ENCODE measurements at regions not wholly inside any gene's neighbourhood (a gene's known extent, or its start where the extent isn't known, plus 50 kb on each side); places are given as distances from the start of the nearest gene placed in this dataset.

DNA sequence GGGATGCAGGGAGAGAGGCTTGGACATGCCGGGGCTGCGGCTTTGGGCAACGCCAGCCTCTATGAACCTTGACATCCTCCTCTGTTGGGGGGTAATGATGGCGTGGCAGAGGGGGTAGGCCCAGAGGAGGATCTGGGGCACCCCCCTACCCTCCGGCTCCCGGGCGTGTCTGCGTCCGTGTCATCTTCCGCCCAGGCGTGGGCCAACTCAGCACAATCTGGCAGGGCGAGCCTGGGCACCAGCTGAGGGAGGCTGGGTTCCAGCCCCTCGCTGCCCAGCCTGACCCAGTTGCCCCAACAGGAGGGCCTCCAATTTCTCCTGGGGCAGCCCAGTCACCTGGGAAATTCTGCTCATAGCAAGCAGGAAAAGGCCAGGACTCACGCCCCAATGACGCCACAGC is 62.9 kb upstream of the IL17B start:
- H3K36me3 ChIP-seq = no peaks in the 10 kb centered on the region
- H3K9me3 ChIP-seq = no peaks in the 10 kb centered on the region
- no peaks in the 10 kb centered on the region for H3K27me3 ChIP-seq
- no peak for DNase-seq
- H3K4me3 ChIP-seq = no peak overlapping the region

DNA sequence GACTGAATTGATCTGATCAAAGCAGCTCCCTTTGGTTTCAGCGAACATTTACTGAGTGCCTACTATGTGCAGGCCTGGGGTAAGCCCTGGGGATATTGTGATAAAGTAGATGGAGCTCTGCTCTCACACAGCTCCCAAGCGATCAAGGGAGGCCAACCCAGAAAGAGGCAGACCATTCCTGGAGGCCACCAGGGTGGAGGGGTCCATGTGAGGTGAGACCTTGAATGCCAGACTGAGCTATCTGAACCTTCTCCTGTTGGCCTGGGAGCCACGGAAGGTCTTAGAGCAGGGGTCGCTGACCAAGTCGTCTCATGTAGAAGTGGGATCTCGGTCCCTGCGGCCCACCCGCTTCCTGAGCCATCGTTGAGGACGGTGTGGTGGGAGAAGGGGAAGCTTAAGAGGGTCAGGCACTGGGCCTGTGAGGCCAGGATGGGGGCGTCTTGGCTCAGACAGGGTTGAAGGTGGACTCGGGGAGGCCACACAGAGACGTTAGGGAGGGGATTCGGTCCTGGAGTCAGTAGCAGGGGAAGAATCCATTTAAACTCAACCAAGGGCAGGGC is 62.2 kb upstream of the IL17B start:
- H3K4me3 ChIP-seq = no peak overlapping the region
- no peaks in the 10 kb centered on the region for H3K27me3 ChIP-seq
- no peak for DNase-seq
- no peaks in the 10 kb centered on the region for H3K36me3 ChIP-seq
- H3K9me3 ChIP-seq = no peaks in the 10 kb centered on the region

DNA sequence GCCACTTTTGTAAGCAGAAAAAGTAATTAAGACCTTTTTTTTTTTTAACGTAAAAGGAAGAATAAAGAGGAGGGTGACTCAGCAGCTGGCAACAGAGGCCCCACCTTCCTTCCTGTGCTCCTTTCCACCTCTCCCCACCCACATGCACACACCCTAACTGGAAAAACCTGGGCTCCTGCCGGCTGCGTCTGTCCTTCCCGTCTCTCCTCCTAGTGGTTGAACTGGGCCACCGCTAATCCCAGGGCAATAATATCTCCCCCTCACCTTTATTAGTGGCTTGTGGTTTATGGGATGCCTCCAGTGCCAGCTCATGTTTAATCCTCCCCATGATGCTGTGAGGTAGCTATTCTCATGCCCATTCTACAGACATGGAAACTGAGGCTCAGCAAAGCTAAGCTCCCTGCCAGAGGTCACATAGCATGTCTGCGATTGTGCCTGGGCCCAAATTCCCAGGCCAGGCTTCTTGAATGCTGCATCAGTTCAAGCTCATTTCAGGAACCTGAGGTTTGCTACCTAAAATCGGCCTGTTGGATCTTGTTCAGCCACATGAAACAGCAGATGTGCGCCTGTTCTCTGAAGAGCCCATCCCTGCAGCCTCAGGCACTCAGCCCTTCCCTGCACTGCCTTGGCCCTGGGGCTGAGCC is 60.9 kb upstream of the IL17B start:
- DNase-seq = peak; percentile 59
- H3K4me3 ChIP-seq = no peak overlapping the region
- no peaks in the 10 kb centered on the region for H3K27me3 ChIP-seq
- H3K9me3 ChIP-seq = no peaks in the 10 kb centered on the region
- H3K36me3 ChIP-seq = no peaks in the 10 kb centered on the region

DNA sequence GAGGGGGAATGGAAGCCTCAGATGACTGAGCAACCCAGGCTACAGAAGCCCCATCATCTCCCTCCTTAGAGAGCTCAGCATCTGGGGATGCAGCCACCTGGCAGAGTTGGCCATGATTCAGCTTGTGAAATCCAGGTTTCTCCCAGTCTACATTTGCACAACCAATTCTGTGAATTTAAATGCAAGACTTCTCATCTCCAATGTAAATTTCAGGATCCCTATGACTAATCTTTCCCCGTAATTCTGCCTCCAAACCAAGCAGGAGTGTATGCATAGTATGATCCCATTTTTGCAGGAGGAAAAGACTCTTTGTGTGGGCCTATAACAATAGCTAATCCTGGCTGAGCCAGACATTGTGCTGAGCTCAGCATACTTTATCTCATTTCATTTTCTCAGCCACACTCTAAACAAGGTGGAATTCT is 59.6 kb upstream of the IL17B start:
- H3K36me3 ChIP-seq = no peaks in the 10 kb centered on the region
- no peak overlapping the region for H3K4me3 ChIP-seq
- no peaks in the 10 kb centered on the region for H3K27me3 ChIP-seq
- no peaks in the 10 kb centered on the region for H3K9me3 ChIP-seq
- DNase-seq = no peak

DNA sequence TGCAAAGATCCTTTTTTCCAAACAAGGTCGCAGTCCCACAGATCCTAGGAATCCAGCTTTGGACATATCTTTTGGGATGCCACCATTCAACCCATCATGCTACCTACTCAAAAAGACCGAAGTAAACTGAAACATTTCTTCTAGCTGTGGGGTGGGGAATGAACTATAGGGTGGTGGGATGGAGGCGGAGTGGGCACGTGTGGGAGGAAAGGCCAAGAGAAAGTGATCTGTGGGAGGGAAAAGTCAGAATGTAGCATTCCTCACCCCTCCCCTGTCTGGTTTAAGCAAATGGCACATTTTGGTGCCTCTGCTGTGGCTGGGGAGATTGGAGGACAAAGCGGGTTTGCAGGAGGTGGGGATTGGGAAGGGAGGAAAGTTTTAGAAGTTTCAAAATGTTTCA is 59.2 kb upstream of the IL17B start:
- Histone ChIP-seq H3K9me3 (no peaks in the 10 kb centered on the region), H3K36me3 (no peaks in the 10 kb centered on the region), H3K4me3 (no peak overlapping the region), H3K27me3 (no peaks in the 10 kb centered on the region)
- DNase-seq = no peak

DNA sequence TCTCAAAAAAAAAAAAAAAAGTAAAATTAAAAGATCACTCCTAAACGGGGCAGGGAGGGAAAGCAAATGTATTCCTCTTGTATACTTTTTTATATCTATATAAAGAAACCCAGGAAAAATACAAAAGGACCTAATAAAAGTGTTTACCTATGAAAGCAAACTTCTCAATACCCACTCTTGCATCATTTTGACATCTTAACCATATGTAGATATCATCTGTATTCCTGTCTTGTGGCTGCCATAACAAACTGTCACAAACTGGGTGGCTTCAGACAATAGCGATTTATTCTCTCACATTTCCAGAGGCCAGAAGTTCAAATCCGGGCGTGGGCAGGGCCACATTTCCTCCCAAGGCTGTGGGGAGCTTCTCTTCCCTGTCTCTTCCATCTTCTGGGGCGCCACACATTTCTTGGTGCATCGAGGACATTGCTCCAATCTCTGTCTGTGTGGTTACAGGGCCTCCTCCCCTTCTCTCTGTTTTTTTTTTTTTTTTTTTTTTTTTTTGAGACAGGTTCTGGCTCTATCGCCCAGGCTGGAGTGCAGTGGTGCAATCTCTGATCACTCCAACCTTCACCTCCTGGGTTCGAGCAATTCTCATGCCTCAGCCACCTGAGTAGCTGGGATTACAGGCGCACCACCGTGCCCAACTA is 58.4 kb upstream of the IL17B start:
- H3K9me3 ChIP-seq = no peaks in the 10 kb centered on the region
- H3K27me3 ChIP-seq = no peaks in the 10 kb centered on the region
- no peak for DNase-seq
- no peak overlapping the region for H3K4me3 ChIP-seq
- H3K36me3 ChIP-seq = no peaks in the 10 kb centered on the region

DNA sequence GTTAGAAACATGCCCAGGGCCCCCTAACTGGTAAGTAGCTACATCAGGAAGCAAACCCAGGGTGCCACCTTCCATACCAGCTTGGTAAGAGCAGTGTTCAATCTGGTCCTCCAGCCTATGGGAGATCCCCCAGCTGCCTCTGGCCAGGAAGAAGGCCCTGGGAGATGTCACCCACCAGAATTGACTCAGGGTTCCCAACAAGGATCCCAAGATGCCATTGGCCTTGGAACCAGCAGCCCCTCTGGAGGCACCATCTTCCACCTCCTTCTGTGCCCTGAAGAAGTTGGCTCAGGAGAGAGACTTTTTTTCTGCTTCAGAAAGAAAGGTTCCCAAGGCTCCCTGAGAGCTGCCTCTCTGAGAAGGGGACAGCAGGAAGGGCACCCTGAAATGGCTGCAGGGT is 56.6 kb upstream of the IL17B start:
- Histone ChIP-seq H3K4me3 (no peak overlapping the region), H3K9me3 (no peaks in the 10 kb centered on the region), H3K27me3 (no peaks in the 10 kb centered on the region), H3K36me3 (no peaks in the 10 kb centered on the region)
- no peak for DNase-seq

DNA sequence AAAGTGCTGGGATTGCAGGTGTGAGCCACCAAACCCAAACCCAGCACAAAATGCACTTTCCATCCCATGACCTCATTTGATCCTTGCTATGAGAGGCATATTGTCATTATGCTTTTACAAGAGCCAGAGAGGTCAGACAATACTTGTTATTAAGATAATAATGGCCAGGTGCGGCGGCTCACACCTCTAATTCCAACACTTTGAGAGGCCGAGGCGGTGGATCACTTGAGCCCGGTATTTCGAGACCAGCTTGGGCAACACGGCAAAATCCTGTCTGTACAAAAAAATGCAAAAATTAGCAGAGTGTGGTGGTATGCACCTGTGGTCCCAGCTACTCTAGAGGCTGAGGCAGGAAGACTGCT is 55.9 kb upstream of the IL17B start:
- no peaks in the 10 kb centered on the region for H3K9me3 ChIP-seq
- no peaks in the 10 kb centered on the region for H3K27me3 ChIP-seq
- no peaks in the 10 kb centered on the region for H3K36me3 ChIP-seq
- no peak for DNase-seq
- no peak overlapping the region for H3K4me3 ChIP-seq

DNA sequence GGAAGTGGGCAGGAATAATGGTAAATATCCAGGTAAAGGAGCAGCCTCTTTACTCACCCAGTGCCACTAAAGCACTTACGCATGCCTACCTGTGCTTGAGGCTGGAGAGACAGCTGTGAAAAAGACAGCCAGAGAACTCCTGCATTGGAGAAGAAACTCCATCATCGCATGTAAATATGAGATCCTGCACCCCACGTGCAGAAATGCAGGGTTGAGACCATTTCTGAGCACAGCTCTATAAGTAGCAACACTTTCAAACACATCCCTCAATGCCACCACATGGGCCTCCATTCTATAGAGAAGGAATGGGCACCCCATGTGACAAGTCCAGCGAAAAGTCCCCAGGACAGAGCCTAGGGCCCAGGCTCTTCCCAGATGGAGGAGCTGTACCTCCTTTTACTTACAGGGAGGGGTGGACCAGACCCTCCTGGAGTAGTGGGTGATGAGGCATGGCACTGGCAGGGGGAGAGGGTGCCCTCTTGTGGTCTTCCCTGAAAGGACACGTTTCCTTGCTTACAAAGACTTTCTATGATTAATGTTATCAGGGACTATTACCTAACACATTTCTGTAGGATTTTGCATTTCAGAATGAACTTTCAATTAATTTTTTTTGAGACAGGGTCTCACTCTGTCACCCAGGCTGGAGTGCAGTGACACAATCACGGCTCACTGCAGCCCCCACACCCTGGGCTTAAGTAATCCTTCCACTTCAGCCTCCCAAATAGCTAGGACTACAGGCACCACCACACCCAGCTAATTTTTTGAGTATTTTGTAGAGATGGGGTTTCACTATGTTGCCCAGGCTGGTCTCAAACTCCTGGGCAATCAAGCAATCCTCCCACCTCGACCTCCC is 55.3 kb upstream of the IL17B start:
- Histone ChIP-seq H3K9me3 (no peaks in the 10 kb centered on the region), H3K36me3 (no peaks in the 10 kb centered on the region), H3K4me3 (no peak overlapping the region), H3K27me3 (no peaks in the 10 kb centered on the region)
- peak; percentile 49 for DNase-seq

DNA sequence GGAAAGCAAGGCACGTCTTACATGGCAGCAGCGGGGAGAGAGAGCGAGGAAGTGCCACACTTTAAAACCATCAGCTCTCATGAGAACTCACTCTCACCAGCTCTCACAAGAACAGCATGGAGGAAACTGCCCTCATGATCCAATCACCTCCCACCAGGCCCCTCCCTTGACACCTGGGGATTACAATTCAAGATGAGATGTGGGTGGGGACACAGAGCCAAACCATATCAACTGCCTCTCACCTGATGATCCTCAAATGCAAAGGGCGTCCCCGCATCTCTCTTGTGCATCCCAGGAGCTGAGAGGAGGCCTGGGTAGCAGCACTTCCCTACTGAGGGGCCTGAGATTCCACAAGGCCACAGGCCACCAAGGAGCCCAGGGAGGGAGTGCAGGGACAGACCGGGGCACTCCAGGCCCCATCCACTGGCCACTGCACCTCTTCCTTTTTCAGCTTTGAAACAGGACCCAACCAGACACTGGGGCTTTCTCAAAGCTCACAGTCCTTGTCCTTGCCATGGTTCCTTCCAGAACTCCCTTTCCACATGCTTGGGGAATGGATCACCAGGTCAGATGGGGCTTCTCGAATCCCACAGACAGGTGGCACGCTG is 54.5 kb upstream of the IL17B start:
- Histone ChIP-seq H3K36me3 (no peaks in the 10 kb centered on the region), H3K4me3 (no peak overlapping the region), H3K9me3 (no peaks in the 10 kb centered on the region), H3K27me3 (no peaks in the 10 kb centered on the region)
- no peak for DNase-seq

DNA sequence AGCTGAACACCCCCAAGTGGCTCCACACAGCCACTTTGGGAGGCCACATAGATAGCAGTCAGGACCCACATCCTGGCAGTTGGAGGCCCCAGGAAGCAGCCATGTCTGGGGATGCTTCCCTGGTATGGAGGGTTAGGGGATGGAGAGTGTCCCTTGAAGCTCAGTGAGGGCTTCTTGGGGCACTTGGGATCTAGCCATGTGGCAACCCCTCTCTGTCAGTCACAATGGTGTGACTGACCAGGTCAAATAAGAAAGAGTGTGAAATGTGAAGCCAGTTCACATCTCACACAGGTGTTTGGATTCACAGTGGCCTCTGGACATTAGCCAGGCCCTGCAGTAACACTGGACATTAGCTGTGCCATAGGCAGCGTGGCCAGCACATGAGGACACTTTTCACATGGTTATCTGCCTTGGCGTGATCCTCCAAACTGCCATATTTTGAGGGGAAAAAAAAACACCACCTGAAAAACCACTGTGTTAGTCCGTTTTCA is 53.9 kb upstream of the IL17B start:
- no peak for DNase-seq
- Histone ChIP-seq H3K36me3 (no peaks in the 10 kb centered on the region), H3K27me3 (no peaks in the 10 kb centered on the region), H3K4me3 (no peak overlapping the region), H3K9me3 (no peaks in the 10 kb centered on the region)

DNA sequence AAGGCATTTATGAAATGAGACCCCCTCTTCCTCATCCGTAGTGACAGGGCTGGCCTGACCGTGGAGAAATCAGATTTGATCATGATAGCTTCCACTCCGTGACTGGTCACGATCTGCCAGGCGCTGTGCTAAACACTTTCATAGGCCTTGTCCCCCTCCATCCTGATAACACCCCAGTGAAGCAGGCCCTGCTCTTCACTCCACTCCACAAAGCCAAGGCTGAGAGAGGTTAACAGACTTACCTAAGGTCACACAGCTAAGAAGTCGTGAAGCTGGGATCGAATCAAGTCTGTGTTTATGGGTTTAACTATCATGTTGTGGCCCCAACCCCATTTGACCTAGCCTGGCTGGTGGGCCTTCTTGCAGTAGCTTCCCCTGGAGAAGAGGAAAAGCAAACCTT is 53.3 kb upstream of the IL17B start:
- no peak for DNase-seq
- no peaks in the 10 kb centered on the region for H3K36me3 ChIP-seq

DNA sequence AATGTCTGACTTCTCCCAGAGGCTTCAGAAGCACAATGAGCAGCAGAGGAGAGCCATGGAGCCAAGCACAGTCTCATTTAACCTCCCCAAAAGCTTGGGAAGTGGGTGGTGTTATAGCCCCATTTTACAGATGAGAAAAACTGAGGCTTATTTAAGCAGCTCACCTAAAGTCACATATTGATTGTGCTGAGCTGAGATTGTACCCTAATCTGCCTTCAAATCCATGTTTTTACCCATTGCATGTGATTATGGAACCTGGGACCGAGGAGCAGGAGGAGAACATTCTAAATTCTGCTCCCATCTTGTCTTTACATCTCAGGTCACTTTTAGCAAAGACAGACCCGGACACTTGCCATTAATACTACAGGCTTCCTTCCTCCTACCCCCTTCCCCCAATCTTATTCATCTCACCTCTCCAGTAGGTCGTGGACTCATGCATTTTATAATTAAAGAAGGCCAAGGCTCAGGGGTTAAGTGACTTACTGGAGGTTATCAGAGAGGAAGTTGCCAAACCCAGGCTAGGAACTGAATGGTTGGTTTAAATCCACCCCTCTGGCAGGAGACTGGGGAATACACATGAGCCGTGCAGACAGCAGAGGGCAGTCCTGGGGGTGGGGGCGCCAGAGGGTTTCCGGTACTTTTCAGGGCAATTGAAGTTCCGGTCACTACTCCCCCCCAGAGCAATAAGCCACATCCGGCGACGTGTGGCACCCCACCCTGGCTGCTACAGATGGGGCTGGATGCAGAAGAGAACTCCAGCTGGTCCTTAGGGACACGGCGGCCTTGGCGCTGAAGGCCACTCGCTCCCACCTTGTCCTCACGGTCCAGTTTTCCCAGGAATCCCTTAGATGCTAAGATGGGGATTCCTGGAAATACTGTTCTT is 51.0 kb upstream of the IL17B start:
- H3K4me3 ChIP-seq = no peak overlapping the region
- no peaks in the 10 kb centered on the region for H3K9me3 ChIP-seq
- no peak for DNase-seq
- H3K36me3 ChIP-seq = no peaks in the 10 kb centered on the region
- H3K27me3 ChIP-seq = no peaks in the 10 kb centered on the region

More for the DNA sequence above, 53.3 kb upstream of the IL17B start:
- Histone ChIP-seq H3K4me3 (no peak overlapping the region), H3K9me3 (no peaks in the 10 kb centered on the region), H3K27me3 (no peaks in the 10 kb centered on the region)

Measured in MG63 (cell line).